HFFc6 (cell line): ENCODE measurements at regions not wholly inside any gene's neighbourhood (a gene's known extent, or its start where the extent isn't known, plus 50 kb on each side); places are given as distances from the start of the nearest gene placed in this dataset.

ENCODE experiments used
- DNase-seq: peaks from one replicate; pipeline ENCODE4 v3.0.0-alpha.2; 2018
- H3K27ac Mint-ChIP-seq: 2 replicates; pipeline ENCODE4 v1.8.0; 2020; ENCODE audit warnings: mild to moderate bottlenecking, mixed read lengths
- H3K27me3 Mint-ChIP-seq: 2 replicates; pipeline ENCODE4 v1.8.0; 2021; ENCODE audit warnings: mild to moderate bottlenecking, moderate library complexity, mixed read lengths; ENCODE audit not compliant: insufficient read depth
- H3K36me3 Mint-ChIP-seq: 2 replicates; pipeline ENCODE4 v1.8.0; 2021; ENCODE audit warnings: low read depth, mixed read lengths
- H3K4me1 Mint-ChIP-seq: 2 replicates; pipeline ENCODE4 v1.8.0; 2020; ENCODE audit warnings: low read depth, mixed read lengths
- H3K4me3 Mint-ChIP-seq: 2 replicates; pipeline ENCODE4 v1.8.0; 2020; ENCODE audit warnings: mild to moderate bottlenecking, moderate library complexity, mixed read lengths
- H3K9me3 Mint-ChIP-seq: 2 replicates; pipeline ENCODE4 v1.8.0; 2020; ENCODE audit warnings: mild to moderate bottlenecking, mixed read lengths
- CTCF ChIP-seq: fragments of 200-600 bp; sonication (generic); IDR thresholded peaks from 2 replicates; pipeline ENCODE4 v1.5.0; 2021; ENCODE audit warnings: antibody characterized with exemption, mild to moderate bottlenecking

GRCh38 chr3:124250053-124250452, 258.1 kb upstream of the ROPN1 start:
- Mint-ChIP-seq H3K27ac (no peak overlapping the region), H3K9me3 (no peaks in the 10 kb centered on the region), H3K27me3 (peaks cover 2% of the 10 kb centered on the region), H3K36me3 (no peaks in the 10 kb centered on the region), H3K4me3 (no peak overlapping the region), H3K4me1 (peaks cover 28% of the 10 kb centered on the region)
- no peak for TF ChIP-seq CTCF
- DNase-seq = no peak

- no peak for DNase-seq
- no peak overlapping the region for H3K4me3 Mint-ChIP-seq
- no peaks in the 10 kb centered on the region for H3K9me3 Mint-ChIP-seq
- H3K27me3 Mint-ChIP-seq = peaks cover 2% of the 10 kb centered on the region
- peaks cover 38% of the 10 kb centered on the region for H3K4me1 Mint-ChIP-seq
- no peaks in the 10 kb centered on the region for H3K36me3 Mint-ChIP-seq
- no peak for TF ChIP-seq CTCF
- no peak overlapping the region for H3K27ac Mint-ChIP-seq
These were observed 264.2 kb upstream of the ROPN1 start for GRCh38 chr3:124256156-124256555.

GRCh38 chr3:124256599-124256998, 264.7 kb upstream of the ROPN1 start:
- Mint-ChIP-seq H3K27ac (no peak overlapping the region), H3K4me3 (no peak overlapping the region), H3K36me3 (no peaks in the 10 kb centered on the region), H3K4me1 (peaks cover 43% of the 10 kb centered on the region), H3K27me3 (peaks cover 2% of the 10 kb centered on the region), H3K9me3 (no peaks in the 10 kb centered on the region)
- DNase-seq = no peak
- no peak for TF ChIP-seq CTCF

- Mint-ChIP-seq H3K4me3 (no peak overlapping the region), H3K27ac (peak overlapping the region; percentile 77)
- no peak for TF ChIP-seq CTCF
These were observed 265.5 kb upstream of the ROPN1 start for GRCh38 chr3:124257336-124257864.

GRCh38 chr3:124258057-124258500, 266.2 kb upstream of the ROPN1 start:
- TF ChIP-seq CTCF = no peak
- Mint-ChIP-seq H3K36me3 (no peaks in the 10 kb centered on the region), H3K27ac (peak overlapping the region; percentile 46), H3K9me3 (no peaks in the 10 kb centered on the region), H3K4me3 (no peak overlapping the region), H3K27me3 (peaks cover 2% of the 10 kb centered on the region; the same call in 1 of the 2 replicates), H3K4me1 (peaks cover 58% of the 10 kb centered on the region)
- peak; percentile 68 for DNase-seq

More at GRCh38 chr3:124257336-124257864, 265.5 kb upstream of the ROPN1 start:
- H3K27me3 Mint-ChIP-seq = peaks cover 2% of the 10 kb centered on the region
- H3K36me3 Mint-ChIP-seq = no peaks in the 10 kb centered on the region
- H3K4me1 Mint-ChIP-seq = peaks cover 51% of the 10 kb centered on the region
- no peak for DNase-seq
- H3K9me3 Mint-ChIP-seq = no peaks in the 10 kb centered on the region
